ENCODE measurements at regions not wholly inside any gene's neighbourhood (a gene's known extent, or its start where the extent isn't known, plus 50 kb on each side); places are given as distances from the start of the nearest gene placed in this dataset.

DNA sequence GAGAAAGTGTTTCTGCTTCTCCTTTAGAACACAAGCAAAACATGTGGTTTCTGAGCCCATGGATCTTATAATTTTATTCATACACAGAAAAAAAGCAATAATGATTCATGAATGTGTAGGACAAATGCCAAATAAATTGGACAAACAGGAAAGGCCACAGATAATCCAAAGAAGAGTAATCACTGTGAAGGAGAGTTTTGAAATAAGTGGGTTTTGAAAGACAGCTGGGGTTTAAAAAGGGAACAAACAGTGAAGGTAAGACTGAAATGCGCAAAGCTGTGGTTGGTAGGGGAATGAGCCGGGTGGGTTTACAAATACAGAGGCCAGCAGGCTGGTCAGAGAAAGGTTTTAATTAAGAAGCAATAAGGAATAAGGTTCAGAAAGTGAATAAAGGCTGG, 50.0 kb upstream of the MBOAT2 start:
- H3K4me3 ChIP-seq, result no peak overlapping the region
- H3K27ac ChIP-seq, result no peak overlapping the region

Measured in skin epidermis (tissue), 12 donors.